GM12875 (cell line): ENCODE measurements at regions not wholly inside any gene's neighbourhood (a gene's known extent, or its start where the extent isn't known, plus 50 kb on each side); places are given as distances from the start of the nearest gene placed in this dataset.

Source experiments
- H3K4me3 ChIP-seq: one replicate; pipeline ENCODE4 v1.5.1; 2011; ENCODE audit warnings: low read depth, low read length, control low read depth
- TF ChIP-seq, protein P1 (sequence below): IDR thresholded peaks from 2 replicates; pipeline ENCODE4 v1.5.1; 2011; ENCODE audit warnings: low read depth, mild to moderate bottlenecking, control low read depth, inconsistent platforms, low read length, moderate library complexity, borderline replicate concordance; ENCODE audit not compliant: insufficient read depth

DNA sequence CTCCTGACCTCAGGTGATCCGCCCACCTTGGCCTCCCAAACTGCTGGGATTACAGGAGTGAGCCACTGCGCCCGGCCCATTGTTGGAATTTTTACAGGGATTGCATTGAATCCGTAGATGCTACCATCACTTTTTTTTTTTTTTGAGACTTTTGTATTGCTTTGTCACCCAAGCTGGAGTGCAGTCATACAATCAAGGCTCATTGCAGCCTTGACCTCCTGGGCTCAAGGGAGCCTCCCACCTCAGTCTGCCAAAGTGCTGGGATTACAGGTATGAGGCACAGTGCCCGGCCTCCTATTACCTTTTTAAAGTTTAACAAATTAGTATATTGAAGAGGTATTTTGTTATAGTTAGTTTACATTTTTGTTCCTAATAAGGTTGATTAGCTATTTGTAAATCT lies 62.2 kb upstream of the SLC45A1 start:
- TF ChIP-seq, protein P1, sequence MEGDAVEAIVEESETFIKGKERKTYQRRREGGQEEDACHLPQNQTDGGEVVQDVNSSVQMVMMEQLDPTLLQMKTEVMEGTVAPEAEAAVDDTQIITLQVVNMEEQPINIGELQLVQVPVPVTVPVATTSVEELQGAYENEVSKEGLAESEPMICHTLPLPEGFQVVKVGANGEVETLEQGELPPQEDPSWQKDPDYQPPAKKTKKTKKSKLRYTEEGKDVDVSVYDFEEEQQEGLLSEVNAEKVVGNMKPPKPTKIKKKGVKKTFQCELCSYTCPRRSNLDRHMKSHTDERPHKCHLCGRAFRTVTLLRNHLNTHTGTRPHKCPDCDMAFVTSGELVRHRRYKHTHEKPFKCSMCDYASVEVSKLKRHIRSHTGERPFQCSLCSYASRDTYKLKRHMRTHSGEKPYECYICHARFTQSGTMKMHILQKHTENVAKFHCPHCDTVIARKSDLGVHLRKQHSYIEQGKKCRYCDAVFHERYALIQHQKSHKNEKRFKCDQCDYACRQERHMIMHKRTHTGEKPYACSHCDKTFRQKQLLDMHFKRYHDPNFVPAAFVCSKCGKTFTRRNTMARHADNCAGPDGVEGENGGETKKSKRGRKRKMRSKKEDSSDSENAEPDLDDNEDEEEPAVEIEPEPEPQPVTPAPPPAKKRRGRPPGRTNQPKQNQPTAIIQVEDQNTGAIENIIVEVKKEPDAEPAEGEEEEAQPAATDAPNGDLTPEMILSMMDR = no peak
- H3K4me3 ChIP-seq = no peak overlapping the region

DNA sequence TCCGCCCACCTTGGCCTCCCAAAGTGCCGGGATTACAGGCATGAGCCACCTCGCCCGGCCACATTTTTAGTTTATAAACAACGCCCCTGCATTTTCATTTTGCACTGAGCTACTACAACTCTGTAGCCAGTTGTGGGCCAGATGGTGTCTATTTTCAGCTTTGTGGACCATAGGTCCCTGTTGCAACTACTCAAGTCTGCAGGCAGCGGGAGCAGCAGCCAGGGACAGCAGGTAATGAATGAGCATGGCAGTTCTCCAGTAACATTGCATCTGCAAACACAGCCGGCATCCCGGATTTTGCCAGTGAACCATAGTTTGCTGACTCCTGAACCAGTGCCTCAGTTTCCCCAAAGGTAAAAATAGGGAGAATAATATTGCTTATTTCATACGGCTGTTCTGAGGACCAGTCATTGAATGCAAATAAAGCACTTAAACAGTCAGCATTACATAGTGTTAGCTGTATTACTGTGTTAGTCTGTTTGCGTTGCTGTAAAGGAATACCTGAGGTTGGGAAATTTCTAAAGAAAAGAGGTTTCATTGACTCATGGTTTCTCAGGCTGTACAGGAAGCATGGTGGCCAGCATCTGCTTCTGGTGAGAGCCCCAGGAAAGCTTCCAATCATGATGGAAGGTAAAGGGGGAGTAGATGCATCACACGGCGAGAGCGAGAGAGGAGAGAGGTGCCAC lies 65.5 kb upstream of the SLC45A1 start:
- no peak overlapping the region for H3K4me3 ChIP-seq
- TF ChIP-seq, protein P1 = no peak

DNA sequence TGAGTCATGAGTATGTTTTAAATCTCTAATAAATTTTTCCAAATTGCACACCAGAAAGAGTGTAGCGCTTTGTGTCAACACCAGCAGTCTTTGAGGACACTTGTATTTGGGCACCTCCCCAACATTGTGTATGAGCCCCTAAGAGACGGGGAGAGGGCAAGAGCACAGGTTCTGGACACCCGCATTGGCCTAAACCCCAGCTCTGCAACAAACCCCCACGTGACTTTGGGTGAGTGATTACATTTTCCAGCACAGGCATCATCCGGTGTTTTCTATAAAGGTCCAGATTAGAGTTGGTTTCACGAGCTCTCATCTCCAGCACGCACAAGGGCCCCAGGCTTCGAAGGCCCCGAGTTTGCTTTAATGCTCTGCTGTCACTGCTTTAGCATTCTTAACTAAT lies 66.3 kb upstream of the SLC45A1 start:
- TF ChIP-seq, protein P1 = no peak
- H3K4me3 ChIP-seq = no peak overlapping the region

DNA sequence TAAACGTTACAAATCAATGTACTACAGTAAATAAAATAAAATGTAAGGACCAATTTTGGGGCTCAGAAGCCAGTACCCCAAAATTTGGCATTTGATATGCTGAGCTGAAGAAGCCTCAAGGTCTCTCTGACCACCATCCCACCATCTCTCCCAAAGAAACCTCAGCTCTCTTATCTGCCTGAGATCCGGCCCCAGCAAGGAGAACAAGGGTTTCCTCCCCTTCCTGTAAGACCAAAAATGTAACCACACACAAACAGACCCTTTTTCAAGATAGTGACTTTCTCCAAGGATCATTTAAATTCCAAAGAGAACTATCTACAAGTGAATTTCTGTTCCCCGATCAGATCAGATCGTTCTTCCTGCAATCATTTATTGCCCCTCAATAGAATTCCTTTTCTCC lies 68.1 kb upstream of the SLC45A1 start:
- TF ChIP-seq, protein P1 = no peak
- H3K4me3 ChIP-seq = no peak overlapping the region

DNA sequence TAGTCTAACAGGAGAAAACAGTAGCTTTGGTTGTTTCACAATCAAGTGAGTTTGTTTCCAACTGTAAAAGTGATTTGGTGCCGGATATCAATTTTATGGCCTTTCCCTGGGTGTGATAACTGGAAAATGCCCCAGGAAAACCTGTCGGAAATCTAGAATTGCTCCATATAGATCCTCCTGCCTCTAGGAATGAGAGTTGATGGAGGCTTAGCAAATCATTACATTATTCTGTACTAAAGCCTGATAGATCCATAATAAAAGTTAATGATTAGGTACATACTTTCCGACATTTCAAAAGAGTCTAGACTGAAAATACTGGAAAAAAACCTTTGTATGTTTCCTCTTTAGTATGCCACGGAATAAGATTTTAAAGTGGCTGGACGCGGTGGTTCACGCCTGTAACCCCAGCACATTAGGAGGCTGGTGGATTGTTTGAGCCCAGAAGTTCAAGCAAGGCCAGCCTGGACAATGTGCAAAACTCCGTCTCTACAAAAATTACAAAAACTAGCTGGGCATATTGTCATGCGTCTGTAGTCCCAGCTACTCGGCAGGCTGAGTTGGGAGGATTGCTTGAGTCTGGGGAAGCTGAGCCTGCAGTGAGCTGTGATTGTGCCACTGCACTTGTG lies 70.0 kb upstream of the SLC45A1 start:
- H3K4me3 ChIP-seq = no peak overlapping the region
- TF ChIP-seq, protein P1 = no peak

DNA sequence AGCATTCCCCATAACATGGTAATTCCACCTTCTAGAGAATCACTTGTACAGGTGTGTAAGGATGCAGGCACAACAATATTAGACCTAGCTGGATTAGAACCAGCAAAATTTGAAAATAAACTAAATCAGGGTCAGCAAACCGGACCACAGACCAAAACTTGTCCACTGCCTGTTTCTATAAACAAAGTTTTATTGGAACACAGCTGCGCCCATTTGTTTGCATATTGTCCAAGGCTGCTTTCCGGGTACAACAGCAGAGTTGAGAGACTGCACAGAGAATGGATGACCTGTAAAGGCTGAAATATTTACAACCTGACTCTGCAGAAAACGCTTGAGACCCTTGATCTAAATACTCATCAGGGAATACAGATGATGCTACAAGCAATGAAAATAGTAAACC lies 73.6 kb upstream of the SLC45A1 start:
- no peak overlapping the region for H3K4me3 ChIP-seq
- TF ChIP-seq, protein P1 = no peak

DNA sequence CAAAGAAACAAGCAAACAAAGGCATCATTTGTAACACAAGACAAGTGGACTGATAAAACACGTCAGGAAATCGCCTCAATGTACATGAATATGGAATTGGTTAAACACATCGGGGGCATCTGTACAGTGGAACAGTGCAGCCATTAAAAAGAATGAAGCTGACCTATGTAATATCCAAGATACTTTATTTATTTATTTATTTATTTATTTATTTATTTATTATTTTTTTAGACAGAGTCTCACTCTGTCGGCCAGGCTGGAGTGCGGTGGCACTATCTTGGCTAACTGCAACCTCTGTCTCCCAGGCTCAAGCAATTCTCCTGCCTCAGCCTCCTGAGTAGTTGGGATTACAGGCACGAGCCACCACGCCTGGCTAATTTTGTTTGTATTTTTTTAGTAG lies 75.4 kb upstream of the SLC45A1 start:
- TF ChIP-seq, protein P1 = no peak
- H3K4me3 ChIP-seq = no peak overlapping the region
